Muscle of leg (tissue), 3 donors: ENCODE measurements at regions not wholly inside any gene's neighbourhood (a gene's known extent, or its start where the extent isn't known, plus 50 kb on each side); places are given as distances from the start of the nearest gene placed in this dataset.

Source experiments
- DNase-seq: peaks from one replicate; pipeline ENCODE4 v3.0.0; 2013
- H3K27ac ChIP-seq: one replicate; pipeline ENCODE4 v1.5.1; 2013; ENCODE audit warnings: mild to moderate bottlenecking, low read length, control low read depth
- H3K27me3 ChIP-seq: one replicate; pipeline ENCODE4 v1.6.1; 2013; ENCODE audit warnings: low read length; ENCODE audit not compliant: control insufficient read depth, insufficient read depth
- H3K36me3 ChIP-seq: one replicate; pipeline ENCODE4 v1.6.1; 2013; ENCODE audit warnings: low read length; ENCODE audit not compliant: control insufficient read depth, insufficient read depth
- H3K4me1 ChIP-seq: one replicate; pipeline ENCODE4 v1.6.1; 2013; ENCODE audit warnings: low read length; ENCODE audit not compliant: control insufficient read depth, insufficient read depth
- H3K4me3 ChIP-seq: one replicate; pipeline ENCODE4 v1.5.1; 2013; ENCODE audit warnings: low read length, control low read depth
- H3K9me3 ChIP-seq: replicated peaks from 2 replicates; pipeline ENCODE4 v1.6.1; 2013; ENCODE audit warnings: low read depth, low read length; ENCODE audit not compliant: control insufficient read depth
- WGBS: methylation state at CpG from one replicate; pipeline ENCODE4 v1.1.5; 2013; ENCODE audit warnings: missing lambda C conversion rate; ENCODE audit not compliant: insufficient coverage; 5-methylcytosine and 5-hydroxymethylcytosine counted together

- H3K27me3 ChIP-seq: no peaks in the 10 kb centered on the region
- H3K9me3 ChIP-seq: peaks cover 3% of the 10 kb centered on the region
- no peak overlapping the region for H3K27ac ChIP-seq
- no peaks in the 10 kb centered on the region for H3K36me3 ChIP-seq
- no peak overlapping the region for H3K4me3 ChIP-seq
- no peaks in the 10 kb centered on the region for H3K4me1 ChIP-seq
- DNase-seq: no peak
- 60% methylated on average over 1 of the region's 4 CpGs for WGBS
Observed at GRCh38 chr20:4502756-4503155, 183.5 kb upstream of the PRNP start.

- no CpG with 5 or more reads among the region's 2 CpGs for WGBS
- H3K27me3 ChIP-seq: no peaks in the 10 kb centered on the region
- H3K9me3 ChIP-seq: no peaks in the 10 kb centered on the region
- H3K4me1 ChIP-seq: no peaks in the 10 kb centered on the region
- H3K27ac ChIP-seq: no peak overlapping the region
- H3K4me3 ChIP-seq: no peak overlapping the region
- H3K36me3 ChIP-seq: no peaks in the 10 kb centered on the region
- DNase-seq: no peak
Observed at GRCh38 chr20:4493386-4493785, 192.9 kb upstream of the PRNP start.

GRCh38 chr20:4491643-4492042 is 194.6 kb upstream of the PRNP start:
- no peaks in the 10 kb centered on the region for H3K9me3 ChIP-seq

GRCh38 chr20:4490606-4491280 is 195.5 kb upstream of the PRNP start:
- H3K4me1 ChIP-seq: no peaks in the 10 kb centered on the region
- H3K9me3 ChIP-seq: no peaks in the 10 kb centered on the region
- H3K27ac ChIP-seq: no peak overlapping the region
- 0% methylated on average over 2 of the region's 6 CpGs for WGBS
- no peaks in the 10 kb centered on the region for H3K27me3 ChIP-seq
- DNase-seq: no peak
- H3K4me3 ChIP-seq: no peak overlapping the region
- no peaks in the 10 kb centered on the region for H3K36me3 ChIP-seq

More at GRCh38 chr20:4491643-4492042, 194.6 kb upstream of the PRNP start:
- Histone ChIP-seq H3K27me3 (no peaks in the 10 kb centered on the region), H3K27ac (no peak overlapping the region), H3K4me3 (no peak overlapping the region), H3K36me3 (no peaks in the 10 kb centered on the region), H3K4me1 (no peaks in the 10 kb centered on the region)
- WGBS: 80% methylated on average over 2 of the region's 2 CpGs
- no peak for DNase-seq

- WGBS: 95% methylated on average over 3 of the region's 3 CpGs
- Histone ChIP-seq H3K4me3 (no peak overlapping the region), H3K27me3 (no peaks in the 10 kb centered on the region), H3K36me3 (no peaks in the 10 kb centered on the region), H3K4me1 (no peaks in the 10 kb centered on the region), H3K27ac (no peak overlapping the region), H3K9me3 (no peaks in the 10 kb centered on the region)
- no peak for DNase-seq
Observed at GRCh38 chr20:4490045-4490444, 196.2 kb upstream of the PRNP start.

GRCh38 chr20:4488407-4489339 is 197.6 kb upstream of the PRNP start:
- Histone ChIP-seq H3K27ac (no peak overlapping the region), H3K27me3 (no peaks in the 10 kb centered on the region), H3K4me1 (no peaks in the 10 kb centered on the region), H3K4me3 (no peak overlapping the region), H3K36me3 (no peaks in the 10 kb centered on the region), H3K9me3 (no peaks in the 10 kb centered on the region)
- 52% methylated on average over 2 of the region's 9 CpGs for WGBS
- DNase-seq: no peak

- H3K36me3 ChIP-seq: no peaks in the 10 kb centered on the region
- DNase-seq: no peak
- no peaks in the 10 kb centered on the region for H3K27me3 ChIP-seq
- H3K9me3 ChIP-seq: no peaks in the 10 kb centered on the region
- H3K27ac ChIP-seq: no peak overlapping the region
- no peaks in the 10 kb centered on the region for H3K4me1 ChIP-seq
- H3K4me3 ChIP-seq: no peak overlapping the region
- WGBS: 17% methylated on average over 2 of the region's 5 CpGs
Observed at GRCh38 chr20:4484379-4484997, 201.8 kb upstream of the PRNP start.

- H3K27me3 ChIP-seq: no peaks in the 10 kb centered on the region
- no peak for DNase-seq
- H3K36me3 ChIP-seq: no peaks in the 10 kb centered on the region
- H3K9me3 ChIP-seq: no peaks in the 10 kb centered on the region
- H3K4me1 ChIP-seq: no peaks in the 10 kb centered on the region
- no peak overlapping the region for H3K4me3 ChIP-seq
- no peak overlapping the region for H3K27ac ChIP-seq
Observed at GRCh38 chr20:4483961-4484360, 202.3 kb upstream of the PRNP start.

- H3K27ac ChIP-seq: no peak overlapping the region
- H3K4me3 ChIP-seq: no peak overlapping the region
Observed at GRCh38 chr20:4483486-4483885, 202.8 kb upstream of the PRNP start.

GRCh38 chr20:4480104-4480503 is 206.2 kb upstream of the PRNP start:
- 90% methylated on average over 1 of the region's 3 CpGs for WGBS

More at GRCh38 chr20:4483486-4483885, 202.8 kb upstream of the PRNP start:
- Histone ChIP-seq H3K27me3 (no peaks in the 10 kb centered on the region), H3K36me3 (no peaks in the 10 kb centered on the region), H3K9me3 (no peaks in the 10 kb centered on the region), H3K4me1 (no peaks in the 10 kb centered on the region)
- WGBS: no CpG with 5 or more reads among the region's 2 CpGs
- no peak for DNase-seq

More at GRCh38 chr20:4480104-4480503, 206.2 kb upstream of the PRNP start:
- no peaks in the 10 kb centered on the region for H3K27me3 ChIP-seq
- no peak overlapping the region for H3K27ac ChIP-seq
- no peaks in the 10 kb centered on the region for H3K4me1 ChIP-seq
- no peaks in the 10 kb centered on the region for H3K9me3 ChIP-seq
- H3K36me3 ChIP-seq: no peaks in the 10 kb centered on the region
- no peak for DNase-seq
- H3K4me3 ChIP-seq: no peak overlapping the region
